22Rv1 (cell line): ENCODE measurements at regions not wholly inside any gene's neighbourhood (a gene's known extent, or its start where the extent isn't known, plus 50 kb on each side); places are given as distances from the start of the nearest gene placed in this dataset.

Experiments used
- H3K27ac ChIP-seq: fragments of 450-650 bp; 2 replicates; pipeline ENCODE4 v1.5.1; 2017
- CTCF ChIP-seq: fragments of 450-650 bp; IDR thresholded peaks from 2 replicates; pipeline ENCODE4 v1.5.1; 2017; ENCODE audit warnings: mild to moderate bottlenecking
- ZFX ChIP-seq: fragments of 450-650 bp; IDR thresholded peaks from 2 replicates; pipeline ENCODE4 v1.6.1; 2017; ENCODE audit warnings: antibody characterized with exemption, borderline replicate concordance

- TF ChIP-seq ZFX (no peak), CTCF (no peak)
- H3K27ac ChIP-seq = no peak overlapping the region
Observed at GRCh38 chr17:55852734-55853133, 101.9 kb downstream of the PCTP start.

GRCh38 chr17:55859301-55859795 is 108.5 kb downstream of the PCTP start:
- no peak for TF ChIP-seq CTCF
- no peak for TF ChIP-seq ZFX
- H3K27ac ChIP-seq = no peak overlapping the region

GRCh38 chr17:55865072-55865762 is 114.4 kb downstream of the PCTP start:
- H3K27ac ChIP-seq = no peak overlapping the region
- TF ChIP-seq ZFX (no peak), CTCF (no peak)

GRCh38 chr17:55870044-55870443 is 119.2 kb downstream of the PCTP start:
- no peak for TF ChIP-seq ZFX
- TF ChIP-seq CTCF = no peak

GRCh38 chr17:55872374-55872773 is 121.5 kb downstream of the PCTP start:
- no peak overlapping the region for H3K27ac ChIP-seq

More at GRCh38 chr17:55870044-55870443, 119.2 kb downstream of the PCTP start:
- no peak overlapping the region for H3K27ac ChIP-seq

GRCh38 chr17:55873017-55873758 is 122.3 kb downstream of the PCTP start:
- no peak for TF ChIP-seq ZFX
- TF ChIP-seq CTCF = no peak
- H3K27ac ChIP-seq = no peak overlapping the region

More at GRCh38 chr17:55872374-55872773, 121.5 kb downstream of the PCTP start:
- TF ChIP-seq ZFX (no peak), CTCF (no peak)

- no peak for TF ChIP-seq CTCF
- TF ChIP-seq ZFX = no peak
- no peak overlapping the region for H3K27ac ChIP-seq
Observed at GRCh38 chr17:55883149-55883548, 132.3 kb downstream of the PCTP start.
